ENCODE measurements at regions not wholly inside any gene's neighbourhood (a gene's known extent, or its start where the extent isn't known, plus 50 kb on each side); places are given as distances from the start of the nearest gene placed in this dataset.

GRCh38 chr6:113432521-113433334 is 424.4 kb upstream of the MARCKS start:
- Histone ChIP-seq H3K9me3 (ENCODE audit: control insufficient read depth, insufficient read depth, low read depth, low read length) (no peaks in the 10 kb centered on the region), H3K36me3 (ENCODE audit: control insufficient read depth, insufficient read depth, low read length) (no peaks in the 10 kb centered on the region), H3K4me1 (ENCODE audit: control insufficient read depth, insufficient read depth, low read length) (no peaks in the 10 kb centered on the region), H3K4me3 (ENCODE audit: low read depth in 2 of 2, low read length in 2 of 2) (no peak overlapping the region), H3K27ac (ENCODE audit: low read length) (no peak overlapping the region), H3K27me3 (ENCODE audit: control insufficient read depth, insufficient read depth, low read length) (no peaks in the 10 kb centered on the region)
- in situ Hi-C loops (cut with HindIII; ENCODE audit: low pct_unique_long_range_greater_than_20kb, low sequenced_read_pairs): no loop called here
- ChIA-PET POLR2A (no interaction called here), CTCF (interaction anchor here (0.6 kb wide), 1 partner anchor 1093 kb away, joined by 5 read pairs; no protein-coding TSS in a partner anchor)
- DNase-seq (ENCODE audit: low read depth, low spot score) (no peak), ATAC-seq (no peak)
- BruUV-seq (replicated peaks): no TSS peak
- intact Hi-C loops (cut with micrococcal nuclease; ENCODE audit: unreplicated experiment): no loop called here
- no peak for TF ChIP-seq TCF7L2 (IDR thresholded peaks at IDR 0.05; ENCODE audit: low read depth, low read length)
- no peak for TF ChIP-seq CTCF (IDR thresholded peaks at IDR 0.05)
- no peak for TF ChIP-seq SIN3A (IDR thresholded peaks at IDR 0.05; ENCODE audit: borderline replicate concordance, insufficient read depth, low read depth, low read length)
- no peak for TF ChIP-seq REST (IDR thresholded peaks at IDR 0.05; ENCODE audit: insufficient read depth in 1 of 2, low read depth in 2 of 2, low read length in 1 of 2)
- TF ChIP-seq POLR2AphosphoS5 (IDR thresholded peaks at IDR 0.05; ENCODE audit: low read depth, low read length): no peak

- Histone ChIP-seq H3K36me3 (ENCODE audit: control insufficient read depth, insufficient read depth, low read length) (no peaks in the 10 kb centered on the region), H3K9me3 (ENCODE audit: control insufficient read depth, insufficient read depth, low read depth, low read length) (no peaks in the 10 kb centered on the region), H3K27ac (ENCODE audit: low read length) (no peak overlapping the region), H3K4me3 (ENCODE audit: low read depth in 2 of 2, low read length in 2 of 2) (no peak overlapping the region), H3K4me1 (ENCODE audit: control insufficient read depth, insufficient read depth, low read length) (no peaks in the 10 kb centered on the region), H3K27me3 (ENCODE audit: control insufficient read depth, insufficient read depth, low read length) (no peaks in the 10 kb centered on the region)
- intact Hi-C loops (cut with micrococcal nuclease; ENCODE audit: unreplicated experiment) (no loop called here), in situ Hi-C loops (cut with HindIII; ENCODE audit: low pct_unique_long_range_greater_than_20kb, low sequenced_read_pairs) (no loop called here)
- ATAC-seq (no peak), DNase-seq (ENCODE audit: low read depth, low spot score) (no peak)
- ChIA-PET CTCF (no interaction called here), POLR2A (no interaction called here)
- BruUV-seq (replicated peaks): no TSS peak
- TF ChIP-seq CTCF (IDR thresholded peaks at IDR 0.05) (no peak), TCF7L2 (IDR thresholded peaks at IDR 0.05; ENCODE audit: low read depth, low read length) (no peak), SIN3A (IDR thresholded peaks at IDR 0.05; ENCODE audit: borderline replicate concordance, insufficient read depth, low read depth, low read length) (no peak), REST (IDR thresholded peaks at IDR 0.05; ENCODE audit: insufficient read depth in 1 of 2, low read depth in 2 of 2, low read length in 1 of 2) (no peak), POLR2AphosphoS5 (IDR thresholded peaks at IDR 0.05; ENCODE audit: low read depth, low read length) (no peak)
These were observed 423.7 kb upstream of the MARCKS start for GRCh38 chr6:113433335-113433991.
